ENCODE measurements at regions not wholly inside any gene's neighbourhood (a gene's known extent, or its start where the extent isn't known, plus 50 kb on each side); places are given as distances from the start of the nearest gene placed in this dataset.

DNA sequence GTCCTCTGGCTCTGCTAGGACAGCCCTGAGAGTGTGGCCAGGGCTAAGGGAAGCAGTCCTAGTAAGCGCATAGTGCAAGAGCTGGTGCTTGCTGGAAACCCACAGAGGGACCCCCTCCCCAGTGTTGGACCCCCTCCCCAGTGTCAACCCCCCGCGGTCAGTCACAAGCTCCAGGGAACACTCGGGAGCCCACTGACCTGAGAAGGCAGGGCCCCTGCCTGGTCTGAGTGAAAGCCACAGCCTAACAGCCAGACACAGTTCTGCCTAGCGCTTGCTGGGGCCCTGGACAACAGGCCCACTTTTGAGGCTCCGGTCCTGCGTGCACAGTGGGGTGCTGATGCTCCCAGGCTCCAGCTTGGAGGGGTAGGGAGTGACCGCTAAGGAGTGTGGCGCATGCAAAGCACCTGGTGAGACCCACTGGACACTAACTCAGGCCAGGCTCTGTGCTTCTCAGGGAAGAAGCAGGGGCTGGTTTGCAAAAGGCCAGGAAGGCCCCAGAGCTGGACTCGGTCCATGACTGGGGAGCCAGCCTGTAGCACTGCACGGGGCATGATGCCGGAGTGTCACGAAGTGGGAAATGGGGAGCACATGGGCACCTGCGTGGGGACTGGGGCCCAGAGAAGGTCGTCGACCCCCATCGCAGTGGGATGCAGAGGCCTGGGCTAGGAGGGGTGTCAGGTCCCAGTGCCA lies 175.8 kb upstream of the PPP2R2D start:
- H3K27me3 ChIP-seq (ENCODE audit: insufficient read depth, low read depth, low read length): no peaks in the 10 kb centered on the region

DNA sequence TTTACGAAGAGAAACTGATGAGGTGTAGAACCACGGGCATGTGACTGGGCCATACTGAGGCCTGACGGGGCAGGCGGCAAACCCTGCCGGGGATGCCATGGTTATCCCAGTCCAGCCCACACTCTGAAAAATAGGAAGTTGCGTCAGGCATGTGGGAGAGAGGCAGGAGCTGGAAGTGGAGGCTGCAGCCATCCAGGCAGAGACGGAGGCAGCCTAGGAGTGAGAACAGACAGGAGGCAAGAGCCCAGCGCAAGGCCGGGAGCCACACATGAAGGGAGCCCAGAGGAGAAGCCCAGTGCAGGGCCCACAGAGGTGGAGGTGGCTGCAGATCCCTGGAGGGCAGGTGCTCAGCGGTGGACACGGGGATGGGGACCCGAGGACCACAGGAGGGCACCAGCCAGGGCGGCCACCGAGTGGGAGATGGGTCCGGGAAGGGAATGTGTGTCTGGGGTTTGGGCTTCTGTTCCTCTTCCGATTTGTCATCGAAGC lies 175.2 kb upstream of the PPP2R2D start:
- no peaks in the 10 kb centered on the region for H3K9me2 ChIP-seq (ENCODE audit: insufficient read depth, low read length)
- no peak overlapping the region for H3K9ac ChIP-seq (ENCODE audit: low read length)
- H3K27ac ChIP-seq (ENCODE audit: low read length): no peak overlapping the region
- H3K36me3 ChIP-seq (ENCODE audit: insufficient read depth, low read length): no peaks in the 10 kb centered on the region
- H3K79me2 ChIP-seq (replicated peaks; ENCODE audit: insufficient read depth, low read length): no peaks in the 10 kb centered on the region
- no peak overlapping the region for H3K4me3 ChIP-seq (ENCODE audit: low read length)
- no peak overlapping the region for H2AFZ ChIP-seq (ENCODE audit: low read depth, low read length)
- H3K27me3 ChIP-seq (ENCODE audit: insufficient read depth, low read depth, low read length): no peaks in the 10 kb centered on the region
- H3F3A ChIP-seq (ENCODE audit: insufficient read depth, low read length, poor library complexity, severe bottlenecking): no peaks in the 10 kb centered on the region
- H3K9me3 ChIP-seq (ENCODE audit: low read length): no peaks in the 10 kb centered on the region
- H3K4me2 ChIP-seq (ENCODE audit: low read length): no peak overlapping the region
- no peaks in the 10 kb centered on the region for H4K20me1 ChIP-seq (ENCODE audit: insufficient read depth)
- TF ChIP-seq POLR2AphosphoS5 (IDR thresholded peaks at IDR 0.05): no peak
- no peak for TF ChIP-seq MXI1 (conservative IDR thresholded peaks at IDR 0.05; ENCODE audit: poor library complexity, severe bottlenecking)
- no peak for TF ChIP-seq TAF1 (IDR thresholded peaks at IDR 0.05; ENCODE audit: low read depth)
- no peak for TF ChIP-seq SMC3 (conservative IDR thresholded peaks at IDR 0.05; ENCODE audit: poor library complexity)
- no peak for TF ChIP-seq EP300 (conservative IDR thresholded peaks at IDR 0.05; ENCODE audit: poor library complexity, severe bottlenecking)
- TF ChIP-seq, protein P1, sequence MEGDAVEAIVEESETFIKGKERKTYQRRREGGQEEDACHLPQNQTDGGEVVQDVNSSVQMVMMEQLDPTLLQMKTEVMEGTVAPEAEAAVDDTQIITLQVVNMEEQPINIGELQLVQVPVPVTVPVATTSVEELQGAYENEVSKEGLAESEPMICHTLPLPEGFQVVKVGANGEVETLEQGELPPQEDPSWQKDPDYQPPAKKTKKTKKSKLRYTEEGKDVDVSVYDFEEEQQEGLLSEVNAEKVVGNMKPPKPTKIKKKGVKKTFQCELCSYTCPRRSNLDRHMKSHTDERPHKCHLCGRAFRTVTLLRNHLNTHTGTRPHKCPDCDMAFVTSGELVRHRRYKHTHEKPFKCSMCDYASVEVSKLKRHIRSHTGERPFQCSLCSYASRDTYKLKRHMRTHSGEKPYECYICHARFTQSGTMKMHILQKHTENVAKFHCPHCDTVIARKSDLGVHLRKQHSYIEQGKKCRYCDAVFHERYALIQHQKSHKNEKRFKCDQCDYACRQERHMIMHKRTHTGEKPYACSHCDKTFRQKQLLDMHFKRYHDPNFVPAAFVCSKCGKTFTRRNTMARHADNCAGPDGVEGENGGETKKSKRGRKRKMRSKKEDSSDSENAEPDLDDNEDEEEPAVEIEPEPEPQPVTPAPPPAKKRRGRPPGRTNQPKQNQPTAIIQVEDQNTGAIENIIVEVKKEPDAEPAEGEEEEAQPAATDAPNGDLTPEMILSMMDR (IDR thresholded peaks at IDR 0.05; ENCODE audit: poor library complexity, severe bottlenecking): no peak
- TF ChIP-seq, protein P2, sequence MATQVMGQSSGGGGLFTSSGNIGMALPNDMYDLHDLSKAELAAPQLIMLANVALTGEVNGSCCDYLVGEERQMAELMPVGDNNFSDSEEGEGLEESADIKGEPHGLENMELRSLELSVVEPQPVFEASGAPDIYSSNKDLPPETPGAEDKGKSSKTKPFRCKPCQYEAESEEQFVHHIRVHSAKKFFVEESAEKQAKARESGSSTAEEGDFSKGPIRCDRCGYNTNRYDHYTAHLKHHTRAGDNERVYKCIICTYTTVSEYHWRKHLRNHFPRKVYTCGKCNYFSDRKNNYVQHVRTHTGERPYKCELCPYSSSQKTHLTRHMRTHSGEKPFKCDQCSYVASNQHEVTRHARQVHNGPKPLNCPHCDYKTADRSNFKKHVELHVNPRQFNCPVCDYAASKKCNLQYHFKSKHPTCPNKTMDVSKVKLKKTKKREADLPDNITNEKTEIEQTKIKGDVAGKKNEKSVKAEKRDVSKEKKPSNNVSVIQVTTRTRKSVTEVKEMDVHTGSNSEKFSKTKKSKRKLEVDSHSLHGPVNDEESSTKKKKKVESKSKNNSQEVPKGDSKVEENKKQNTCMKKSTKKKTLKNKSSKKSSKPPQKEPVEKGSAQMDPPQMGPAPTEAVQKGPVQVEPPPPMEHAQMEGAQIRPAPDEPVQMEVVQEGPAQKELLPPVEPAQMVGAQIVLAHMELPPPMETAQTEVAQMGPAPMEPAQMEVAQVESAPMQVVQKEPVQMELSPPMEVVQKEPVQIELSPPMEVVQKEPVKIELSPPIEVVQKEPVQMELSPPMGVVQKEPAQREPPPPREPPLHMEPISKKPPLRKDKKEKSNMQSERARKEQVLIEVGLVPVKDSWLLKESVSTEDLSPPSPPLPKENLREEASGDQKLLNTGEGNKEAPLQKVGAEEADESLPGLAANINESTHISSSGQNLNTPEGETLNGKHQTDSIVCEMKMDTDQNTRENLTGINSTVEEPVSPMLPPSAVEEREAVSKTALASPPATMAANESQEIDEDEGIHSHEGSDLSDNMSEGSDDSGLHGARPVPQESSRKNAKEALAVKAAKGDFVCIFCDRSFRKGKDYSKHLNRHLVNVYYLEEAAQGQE (IDR thresholded peaks at IDR 0.05; ENCODE audit: borderline replicate concordance): no peak
- no peak for TF ChIP-seq EZH2 (IDR thresholded peaks at IDR 0.05; ENCODE audit: borderline replicate concordance, insufficient read depth, low read length, poor library complexity, severe bottlenecking)

More for the DNA sequence above, 175.8 kb upstream of the PPP2R2D start:
- H3K36me3 ChIP-seq (ENCODE audit: insufficient read depth, low read length): no peaks in the 10 kb centered on the region
- H3K9ac ChIP-seq (ENCODE audit: low read length): no peak overlapping the region
- H2AFZ ChIP-seq (ENCODE audit: low read depth, low read length): no peak overlapping the region
- no peaks in the 10 kb centered on the region for H3F3A ChIP-seq (ENCODE audit: insufficient read depth, low read length, poor library complexity, severe bottlenecking)
- no peak overlapping the region for H3K4me3 ChIP-seq (ENCODE audit: low read length)
- H3K4me2 ChIP-seq (ENCODE audit: low read length): no peak overlapping the region
- H3K79me2 ChIP-seq (replicated peaks; ENCODE audit: insufficient read depth, low read length): no peaks in the 10 kb centered on the region
- no peak overlapping the region for H3K27ac ChIP-seq (ENCODE audit: low read length)
- no peaks in the 10 kb centered on the region for H4K20me1 ChIP-seq (ENCODE audit: insufficient read depth)
- H3K9me2 ChIP-seq (ENCODE audit: insufficient read depth, low read length): no peaks in the 10 kb centered on the region
- TF ChIP-seq, protein P2 (IDR thresholded peaks at IDR 0.05; ENCODE audit: borderline replicate concordance): no peak
- TF ChIP-seq POLR2AphosphoS5 (IDR thresholded peaks at IDR 0.05) (no peak), EZH2 (IDR thresholded peaks at IDR 0.05; ENCODE audit: borderline replicate concordance, insufficient read depth, low read length, poor library complexity, severe bottlenecking) (no peak), TAF1 (IDR thresholded peaks at IDR 0.05; ENCODE audit: low read depth) (no peak), RAD21 (conservative IDR thresholded peaks at IDR 0.05) (no peak), MXI1 (conservative IDR thresholded peaks at IDR 0.05; ENCODE audit: poor library complexity, severe bottlenecking) (no peak), SMC3 (conservative IDR thresholded peaks at IDR 0.05; ENCODE audit: poor library complexity) (no peak), EP300 (conservative IDR thresholded peaks at IDR 0.05; ENCODE audit: poor library complexity, severe bottlenecking) (no peak)
- TF ChIP-seq, protein P1 (IDR thresholded peaks at IDR 0.05; ENCODE audit: poor library complexity, severe bottlenecking): no peak
- no peaks in the 10 kb centered on the region for H3K9me3 ChIP-seq (ENCODE audit: low read length)
